Iris pigment epithelial cell (primary cell): ENCODE measurements at regions not wholly inside any gene's neighbourhood (a gene's known extent, or its start where the extent isn't known, plus 50 kb on each side); places are given as distances from the start of the nearest gene placed in this dataset.

Source experiments
- DNase-seq: peaks from one replicate; pipeline ENCODE4 v3.0.0-alpha.2; 2011; ENCODE audit warnings: low read depth

- DNase-seq, result no peak
Observed at GRCh38 chr18:27274901-27275300, 89.8 kb upstream of the CHST9 start.

GRCh38 chr18:27270508-27270907 is 85.4 kb upstream of the CHST9 start:
- no peak for DNase-seq

- DNase-seq, result no peak
Observed at GRCh38 chr18:27263369-27263768, 78.3 kb upstream of the CHST9 start.

- no peak for DNase-seq
Observed at GRCh38 chr18:27261769-27262549, 76.9 kb upstream of the CHST9 start.

- DNase-seq, result no peak
Observed at GRCh38 chr18:27253571-27253970, 68.5 kb upstream of the CHST9 start.

GRCh38 chr18:27250471-27250870 is 65.4 kb upstream of the CHST9 start:
- DNase-seq, result no peak

- DNase-seq, result no peak
Observed at GRCh38 chr18:27249933-27250332, 64.8 kb upstream of the CHST9 start.

- DNase-seq, result no peak
Observed at GRCh38 chr18:27244259-27244658, 59.2 kb upstream of the CHST9 start.

GRCh38 chr18:27242392-27243047 is 57.4 kb upstream of the CHST9 start:
- DNase-seq, result no peak

- DNase-seq, result no peak
Observed at GRCh38 chr18:27240383-27240782, 55.3 kb upstream of the CHST9 start.

GRCh38 chr18:27239669-27240068 is 54.6 kb upstream of the CHST9 start:
- DNase-seq, result no peak

- no peak for DNase-seq
Observed at GRCh38 chr18:27235218-27235870, 50.2 kb upstream of the CHST9 start.
